NOMO-1 treated with dmso at 0.1 percent for 144 hours (cell line): ENCODE measurements at regions not wholly inside any gene's neighbourhood (a gene's known extent, or its start where the extent isn't known, plus 50 kb on each side); places are given as distances from the start of the nearest gene placed in this dataset.
"Not testable (repeated sequence)": the region's sequence is repeated elsewhere in the genome, so short reads cannot be mapped to it uniquely, and the experiment has no call there.

ENCODE experiments used
- DNase-seq: peaks from one replicate; lab custom pipeline; 2025; ENCODE audit not compliant: unreplicated experiment; lab: John Stamatoyannopoulos, UW

GRCh38 chr5:120913396-120913795 lies 449.3 kb downstream of the PRR16 start:
- DNase-seq = no peak

- no peak for DNase-seq
Measured at GRCh38 chr5:120917214-120917758, 453.2 kb downstream of the PRR16 start.

DNA sequence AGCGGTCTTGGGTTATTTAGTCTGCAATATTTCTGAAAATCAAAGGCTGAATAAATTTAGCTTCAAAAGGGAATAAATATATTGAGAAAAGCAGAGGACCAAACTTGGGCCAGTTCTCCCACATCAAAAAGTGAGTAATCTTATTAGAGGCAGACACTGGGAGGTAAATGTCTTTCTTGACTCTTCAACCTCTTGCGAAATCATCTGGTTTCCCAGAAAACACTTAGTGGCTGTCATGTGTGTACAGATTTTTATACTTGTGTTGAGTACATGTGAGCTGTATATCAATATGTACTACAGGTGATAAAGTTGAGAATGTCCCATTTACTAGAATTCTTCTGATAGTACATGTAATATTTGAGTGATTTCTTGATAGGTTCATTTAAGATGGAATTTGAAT lies 454.9 kb downstream of the PRR16 start:
- DNase-seq = no peak

GRCh38 chr5:120923026-120923425 lies 458.9 kb downstream of the PRR16 start:
- no peak for DNase-seq

DNA sequence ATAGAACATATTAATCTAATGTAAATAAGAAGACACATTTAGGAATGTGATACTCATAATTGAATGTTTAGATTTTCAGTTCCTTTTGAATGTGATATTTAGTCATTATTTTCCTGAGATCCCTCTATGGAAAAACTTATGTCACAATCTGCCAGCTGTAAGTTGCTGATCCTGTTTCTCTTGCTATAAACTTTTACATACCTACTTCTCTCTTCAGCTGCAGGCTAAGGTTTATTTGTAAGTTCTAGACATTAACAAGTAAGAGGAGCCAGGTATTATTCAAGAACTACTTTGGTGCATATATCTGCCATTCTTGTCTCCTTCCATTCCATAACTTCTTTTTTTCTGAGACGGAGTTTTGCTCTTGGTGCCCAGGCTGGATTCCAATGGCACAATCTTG lies 462.4 kb downstream of the PRR16 start:
- no peak for DNase-seq

- DNase-seq = no peak
Measured at GRCh38 chr5:120927950-120928530, 463.9 kb downstream of the PRR16 start.

DNA sequence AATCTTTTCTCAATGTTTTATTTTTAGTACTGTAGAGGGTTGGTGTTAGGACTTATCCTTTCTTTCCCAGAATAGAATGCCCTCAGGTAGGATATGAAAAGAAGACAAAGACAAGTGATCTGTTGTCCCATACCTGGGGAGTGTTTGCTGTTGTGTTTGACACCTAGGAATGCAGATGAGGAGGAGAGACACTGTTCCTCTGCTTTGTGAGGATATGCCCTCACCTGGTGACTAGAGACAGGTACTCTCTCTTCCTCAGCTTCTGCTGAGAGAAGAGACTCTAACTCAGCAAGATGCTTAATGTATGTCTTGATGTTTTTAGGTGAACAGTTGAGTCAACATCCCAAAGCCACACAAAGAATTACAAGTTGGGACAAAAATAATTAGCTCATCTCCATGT lies 468.4 kb downstream of the PRR16 start:
- DNase-seq = no peak

GRCh38 chr5:120934031-120934430 lies 469.9 kb downstream of the PRR16 start:
- DNase-seq = no peak

- DNase-seq = no peak
Measured at GRCh38 chr5:120936652-120937051, 472.6 kb downstream of the PRR16 start.

- DNase-seq = no peak
Measured at GRCh38 chr5:120938604-120939003, 474.5 kb downstream of the PRR16 start.

GRCh38 chr5:120942596-120943350 lies 478.7 kb downstream of the PRR16 start:
- DNase-seq = no peak

- not testable (repeated sequence) for DNase-seq
Measured at GRCh38 chr5:120949596-120949995, 485.5 kb downstream of the PRR16 start.

- DNase-seq = not testable (repeated sequence)
Measured at GRCh38 chr5:120953445-120953844, 489.3 kb downstream of the PRR16 start.

DNA sequence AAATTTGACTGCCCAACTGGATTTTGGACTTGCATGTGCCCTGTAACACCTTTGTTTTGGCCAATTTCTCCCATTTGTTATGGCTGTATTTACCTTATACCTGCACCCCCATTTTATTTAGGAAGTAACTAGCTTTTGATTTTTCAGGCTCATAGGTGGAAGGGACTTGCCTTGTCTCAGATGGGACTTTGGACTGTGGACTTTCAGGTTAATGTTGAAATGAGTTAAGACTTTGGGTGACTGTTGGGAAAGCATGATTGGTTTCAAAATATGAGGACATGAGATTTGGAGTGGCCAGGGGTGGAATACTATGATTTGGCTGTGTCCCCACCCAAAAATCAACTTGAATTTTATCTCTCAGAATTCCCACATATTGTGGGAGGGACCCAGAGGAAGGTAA lies 490.2 kb downstream of the PRR16 start:
- DNase-seq = no peak

- no peak for DNase-seq
Measured at GRCh38 chr5:120955795-120956194, 491.7 kb downstream of the PRR16 start.

GRCh38 chr5:120958877-120959485 lies 494.9 kb downstream of the PRR16 start:
- DNase-seq = no peak

- no peak for DNase-seq
Measured at GRCh38 chr5:120960510-120960909, 496.4 kb downstream of the PRR16 start.

GRCh38 chr5:120967366-120967765 lies 503.3 kb downstream of the PRR16 start:
- no peak for DNase-seq

DNA sequence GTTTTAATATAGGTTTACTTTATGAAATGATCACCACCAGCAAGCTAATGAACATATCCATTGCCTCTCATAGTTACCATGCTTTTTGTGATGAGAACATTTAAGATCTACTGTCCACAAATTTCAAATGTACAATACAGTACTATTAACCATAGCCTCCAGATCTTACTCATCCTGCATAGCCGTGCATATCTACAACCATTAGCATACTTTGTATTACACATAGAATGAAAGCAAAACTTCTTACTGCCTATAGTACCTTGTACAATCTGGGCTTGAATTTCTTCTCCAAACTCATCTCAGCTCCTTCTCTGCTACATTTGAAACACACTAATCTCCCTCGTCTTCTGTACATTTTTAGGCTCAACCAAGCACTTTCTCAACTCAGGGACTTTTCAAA lies 510.6 kb downstream of the PRR16 start:
- DNase-seq = no peak

- no peak for DNase-seq
Measured at GRCh38 chr5:120982351-120982750, 518.3 kb downstream of the PRR16 start.

DNA sequence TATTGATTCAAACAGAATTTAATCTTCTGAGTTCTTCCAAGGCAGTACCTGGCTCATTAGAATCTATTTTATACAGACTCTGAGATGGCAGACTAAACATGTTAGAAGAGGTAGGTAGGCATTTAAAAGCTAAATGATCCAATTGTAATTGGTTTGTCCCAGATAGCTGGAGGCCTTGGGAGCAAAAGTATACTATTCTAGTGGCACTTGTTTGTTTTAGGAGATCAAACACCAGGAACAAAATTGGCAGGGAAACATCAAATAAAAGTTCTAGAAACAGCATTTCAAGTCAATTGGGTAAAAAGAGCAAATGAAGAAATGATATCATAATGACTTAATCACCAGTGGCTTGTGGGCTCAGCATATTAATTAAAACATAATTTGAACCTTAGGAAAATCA lies 521.4 kb downstream of the PRR16 start:
- no peak for DNase-seq

GRCh38 chr5:120988491-120988890 lies 524.4 kb downstream of the PRR16 start:
- DNase-seq = no peak
